Endothelial cell (in vitro differentiated cells): ENCODE measurements at regions not wholly inside any gene's neighbourhood (a gene's known extent, or its start where the extent isn't known, plus 50 kb on each side); places are given as distances from the start of the nearest gene placed in this dataset.

Experiments used
- DNase-seq: peaks from one replicate; pipeline ENCODE4 v3.0.0; 2021; ENCODE audit warnings: low spot score
- H3K27ac Mint-ChIP-seq: one replicate; pipeline ENCODE4 v1.8.0; 2021; ENCODE audit warnings: mixed read lengths, inconsistent platforms; ENCODE audit not compliant: unreplicated experiment
- H3K27me3 Mint-ChIP-seq: one replicate; pipeline ENCODE4 v1.8.0; 2021; ENCODE audit warnings: mild to moderate bottlenecking, moderate library complexity, mixed read lengths, inconsistent platforms; ENCODE audit not compliant: unreplicated experiment
- H3K36me3 Mint-ChIP-seq: one replicate; pipeline ENCODE4 v1.8.0; 2021; ENCODE audit warnings: mild to moderate bottlenecking, low read depth, mixed read lengths, inconsistent platforms; ENCODE audit not compliant: unreplicated experiment
- H3K4me1 Mint-ChIP-seq: one replicate; pipeline ENCODE4 v1.8.0; 2021; ENCODE audit warnings: mild to moderate bottlenecking, mixed read lengths, inconsistent platforms; ENCODE audit not compliant: unreplicated experiment
- H3K4me3 Mint-ChIP-seq: one replicate; pipeline ENCODE4 v1.8.0; 2021; ENCODE audit warnings: mild to moderate bottlenecking, mixed read lengths, inconsistent platforms; ENCODE audit not compliant: unreplicated experiment
- H3K9me3 Mint-ChIP-seq: one replicate; pipeline ENCODE4 v1.8.0; 2021; ENCODE audit warnings: mixed read lengths, inconsistent platforms; ENCODE audit not compliant: unreplicated experiment
- TF ChIP-seq, protein P1 (sequence below): fragments of 200-600 bp; sonication (generic); IDR thresholded peaks from one replicate; pipeline ENCODE4 v1.5.0; 2021; ENCODE audit warnings: antibody characterized with exemption; ENCODE audit not compliant: unreplicated experiment

DNA sequence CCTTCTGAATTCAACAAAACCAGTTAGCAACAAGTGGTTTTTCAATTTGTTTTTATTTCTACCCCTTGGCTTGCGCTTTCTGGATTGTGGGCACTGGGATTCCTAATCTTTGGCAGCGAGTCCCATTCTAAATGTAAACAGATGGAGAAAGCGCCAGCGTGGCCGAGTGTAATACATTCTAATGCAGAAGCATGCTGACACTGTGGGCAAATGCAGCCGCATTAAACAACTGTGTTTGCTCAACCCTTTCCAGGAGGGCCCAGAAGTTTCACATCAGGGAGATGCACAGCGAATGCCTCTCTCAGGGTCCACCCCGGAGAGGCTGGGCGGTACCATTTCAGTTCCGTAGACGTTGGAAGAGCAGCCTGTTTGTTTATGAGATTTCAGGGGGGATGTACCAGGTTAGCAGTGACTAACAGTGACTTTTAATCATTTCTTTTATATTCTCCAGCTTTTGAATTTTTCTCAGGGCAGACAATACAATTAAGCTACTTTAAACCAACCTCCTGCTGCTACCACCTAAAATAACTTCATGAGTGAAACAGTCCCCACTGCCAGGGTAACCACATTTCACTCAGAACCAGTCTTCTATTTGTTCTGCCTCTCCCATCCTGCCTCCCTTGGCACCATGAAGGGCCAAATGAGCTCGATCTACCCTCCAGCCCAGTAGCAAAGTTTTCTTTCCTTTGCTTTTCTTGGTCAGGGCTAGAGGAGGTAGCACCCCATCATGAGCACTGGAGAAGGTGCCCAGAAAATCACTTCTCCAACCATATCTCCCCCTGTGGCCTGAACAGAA lies 164.2 kb upstream of the ITGB1 start:
- no peaks in the 10 kb centered on the region for H3K36me3 Mint-ChIP-seq

GRCh38 chr10:33120700-33121099 lies 162.7 kb upstream of the ITGB1 start:
- DNase-seq = no peak
- no peak overlapping the region for H3K27ac Mint-ChIP-seq
- TF ChIP-seq, protein P1, sequence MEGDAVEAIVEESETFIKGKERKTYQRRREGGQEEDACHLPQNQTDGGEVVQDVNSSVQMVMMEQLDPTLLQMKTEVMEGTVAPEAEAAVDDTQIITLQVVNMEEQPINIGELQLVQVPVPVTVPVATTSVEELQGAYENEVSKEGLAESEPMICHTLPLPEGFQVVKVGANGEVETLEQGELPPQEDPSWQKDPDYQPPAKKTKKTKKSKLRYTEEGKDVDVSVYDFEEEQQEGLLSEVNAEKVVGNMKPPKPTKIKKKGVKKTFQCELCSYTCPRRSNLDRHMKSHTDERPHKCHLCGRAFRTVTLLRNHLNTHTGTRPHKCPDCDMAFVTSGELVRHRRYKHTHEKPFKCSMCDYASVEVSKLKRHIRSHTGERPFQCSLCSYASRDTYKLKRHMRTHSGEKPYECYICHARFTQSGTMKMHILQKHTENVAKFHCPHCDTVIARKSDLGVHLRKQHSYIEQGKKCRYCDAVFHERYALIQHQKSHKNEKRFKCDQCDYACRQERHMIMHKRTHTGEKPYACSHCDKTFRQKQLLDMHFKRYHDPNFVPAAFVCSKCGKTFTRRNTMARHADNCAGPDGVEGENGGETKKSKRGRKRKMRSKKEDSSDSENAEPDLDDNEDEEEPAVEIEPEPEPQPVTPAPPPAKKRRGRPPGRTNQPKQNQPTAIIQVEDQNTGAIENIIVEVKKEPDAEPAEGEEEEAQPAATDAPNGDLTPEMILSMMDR = no peak
- H3K27me3 Mint-ChIP-seq = no peaks in the 10 kb centered on the region
- H3K9me3 Mint-ChIP-seq = no peaks in the 10 kb centered on the region
- peaks cover 15% of the 10 kb centered on the region for H3K4me1 Mint-ChIP-seq
- no peak overlapping the region for H3K4me3 Mint-ChIP-seq
- no peaks in the 10 kb centered on the region for H3K36me3 Mint-ChIP-seq

More for the DNA sequence above, 164.2 kb upstream of the ITGB1 start:
- Mint-ChIP-seq H3K9me3 (no peaks in the 10 kb centered on the region), H3K27me3 (no peaks in the 10 kb centered on the region), H3K27ac (no peak overlapping the region), H3K4me1 (peaks cover 26% of the 10 kb centered on the region), H3K4me3 (no peak overlapping the region)
- DNase-seq = no peak
- TF ChIP-seq, protein P1 = no peak

- Mint-ChIP-seq H3K36me3 (no peaks in the 10 kb centered on the region), H3K4me1 (peaks cover 10% of the 10 kb centered on the region)
- DNase-seq = no peak
Measured at GRCh38 chr10:33120275-33120674, 162.2 kb upstream of the ITGB1 start.

DNA sequence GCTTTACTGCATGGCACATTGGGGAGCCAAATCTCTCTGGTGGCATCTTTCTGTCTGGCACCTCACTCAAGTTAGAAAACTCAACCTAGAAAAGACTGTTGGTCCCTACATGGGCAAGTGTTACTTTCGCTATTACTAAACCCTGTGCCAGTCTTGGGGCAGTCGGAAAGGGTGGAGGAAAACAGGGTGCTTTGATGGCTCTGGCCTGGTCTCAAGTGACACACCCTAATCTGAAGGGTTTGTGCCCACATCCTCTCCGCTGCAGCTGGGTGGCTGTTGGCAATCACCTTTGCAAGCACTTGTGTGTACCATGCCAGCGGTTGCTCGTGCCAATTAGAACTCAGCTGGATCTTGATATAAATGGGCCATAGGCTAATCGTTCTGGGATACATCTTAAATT lies 159.8 kb upstream of the ITGB1 start:
- Mint-ChIP-seq H3K36me3 (no peaks in the 10 kb centered on the region), H3K4me1 (peaks cover 8% of the 10 kb centered on the region), H3K9me3 (no peaks in the 10 kb centered on the region), H3K27ac (no peak overlapping the region), H3K27me3 (no peaks in the 10 kb centered on the region), H3K4me3 (no peak overlapping the region)
- DNase-seq = no peak
- TF ChIP-seq, protein P1 = no peak

More at GRCh38 chr10:33120275-33120674, 162.2 kb upstream of the ITGB1 start:
- Mint-ChIP-seq H3K4me3 (no peak overlapping the region), H3K27me3 (no peaks in the 10 kb centered on the region), H3K9me3 (no peaks in the 10 kb centered on the region), H3K27ac (no peak overlapping the region)
- TF ChIP-seq, protein P1 = no peak

DNA sequence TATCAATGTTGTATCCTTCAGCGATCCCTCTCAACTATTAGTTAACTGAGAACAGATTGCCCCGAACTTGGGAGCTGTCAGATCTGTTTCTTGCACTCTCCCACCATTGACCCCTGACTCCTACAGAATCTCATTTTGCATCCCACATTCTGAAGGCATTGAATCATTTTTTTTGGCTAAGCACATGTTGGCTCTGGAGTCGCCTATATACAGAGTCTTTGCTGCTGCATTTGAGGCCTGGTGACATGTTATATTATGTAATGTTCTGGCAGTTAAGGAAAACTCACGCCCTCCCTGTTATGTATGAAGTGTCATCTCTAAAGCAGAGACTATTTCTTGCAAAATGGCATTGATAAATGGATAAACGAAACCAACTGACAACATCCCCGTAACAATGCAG lies 159.2 kb upstream of the ITGB1 start:
- H3K36me3 Mint-ChIP-seq = no peaks in the 10 kb centered on the region
- no peak overlapping the region for H3K27ac Mint-ChIP-seq
- H3K9me3 Mint-ChIP-seq = no peaks in the 10 kb centered on the region
- H3K4me1 Mint-ChIP-seq = peaks cover 8% of the 10 kb centered on the region
- TF ChIP-seq, protein P1 = no peak
- no peak for DNase-seq
- H3K27me3 Mint-ChIP-seq = no peaks in the 10 kb centered on the region
- H3K4me3 Mint-ChIP-seq = no peak overlapping the region
